ENCODE measurements at regions not wholly inside any gene's neighbourhood (a gene's known extent, or its start where the extent isn't known, plus 50 kb on each side); places are given as distances from the start of the nearest gene placed in this dataset.
A peak's percentile ranks its signal among the peaks of the same experiment; 100 is the strongest.
"Not testable (repeated sequence)": the region's sequence is repeated elsewhere in the genome, so short reads cannot be mapped to it uniquely, and the experiment has no call there.

DNA sequence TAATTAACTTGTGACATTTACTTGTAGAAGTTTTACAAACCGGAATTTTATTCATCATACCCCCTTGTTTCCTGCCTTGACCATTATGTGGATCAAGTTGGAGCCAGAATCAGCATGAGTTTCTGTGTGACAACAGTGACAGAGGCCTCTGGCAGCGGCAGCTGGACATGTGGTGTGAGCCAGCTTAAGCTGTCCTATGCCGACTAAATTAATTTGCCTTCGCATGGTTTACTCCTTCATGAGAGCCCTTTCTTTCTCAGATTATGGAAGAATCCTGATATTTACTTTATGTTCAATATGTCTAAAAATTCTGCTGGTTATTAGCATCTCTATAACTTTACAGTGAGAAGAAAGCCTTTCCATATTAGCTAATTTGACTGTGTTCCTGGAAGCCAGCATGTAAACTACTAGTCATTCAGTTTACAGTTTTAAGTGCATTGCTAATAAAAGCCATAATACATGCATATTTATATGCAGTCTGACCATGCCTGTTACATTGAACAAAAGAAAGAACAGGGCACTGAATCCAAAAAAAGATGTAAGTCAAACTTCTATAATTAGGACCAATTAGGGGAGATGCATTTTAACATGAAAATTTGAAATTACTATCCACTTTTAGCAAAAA is 495.8 kb upstream of the ACVR2A start:
- DNase-seq, result no peak

DNA sequence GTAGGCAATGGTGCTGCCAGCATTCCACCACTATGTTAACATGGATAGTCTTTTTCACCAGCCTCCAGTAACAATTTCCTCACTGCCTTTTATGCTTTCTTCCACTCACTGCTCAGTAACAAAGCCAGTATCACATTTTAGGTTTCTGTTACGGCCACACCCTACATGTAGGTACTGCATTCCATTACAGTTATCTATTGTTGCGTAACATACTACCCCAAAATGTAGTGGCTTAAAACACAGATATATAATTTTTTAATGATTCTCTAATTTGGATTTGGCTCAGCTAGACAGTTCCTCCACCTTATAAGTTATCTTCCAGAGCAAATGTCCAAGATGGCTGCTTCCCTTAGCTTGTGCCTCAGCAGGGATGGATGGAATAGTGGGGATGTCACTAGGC is 498.7 kb upstream of the ACVR2A start:
- DNase-seq, result no peak

DNA sequence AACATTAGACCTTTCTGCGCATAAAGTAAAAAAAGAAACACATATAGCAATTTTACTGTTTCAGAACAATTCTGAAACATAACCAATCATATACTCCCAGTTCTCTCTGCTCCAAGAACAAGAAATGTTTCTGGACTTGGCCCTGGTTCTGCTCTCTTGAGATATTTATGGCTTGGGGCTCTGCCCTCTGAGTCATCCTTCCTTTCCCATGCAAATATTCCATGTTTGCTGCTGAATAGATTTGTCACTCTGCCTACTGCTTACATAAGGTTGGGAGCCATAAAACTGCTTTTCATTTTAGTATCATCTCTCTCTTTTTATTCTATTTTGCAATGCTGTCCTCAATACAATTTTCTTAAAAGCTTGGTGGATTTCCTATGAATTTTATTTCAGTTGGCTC is 499.6 kb upstream of the ACVR2A start:
- DNase-seq, result no peak

DNA sequence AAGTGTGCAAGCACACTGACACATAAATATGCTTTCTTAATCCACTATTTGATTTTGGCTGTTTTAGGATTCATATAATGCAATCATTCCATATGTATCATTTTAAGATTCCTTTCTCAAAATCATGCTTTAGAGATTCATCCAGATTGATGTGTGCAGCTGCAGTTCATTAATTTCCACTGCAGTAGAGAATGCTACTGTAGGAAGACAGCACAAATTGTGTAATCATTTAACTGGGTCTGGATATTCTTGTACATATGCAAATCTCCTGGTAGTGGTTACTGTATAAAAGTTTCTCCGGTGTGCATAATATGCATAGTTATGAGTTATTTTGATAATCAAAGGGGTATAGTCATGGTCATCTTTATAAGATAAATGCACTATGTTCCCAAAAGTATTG is 502.5 kb upstream of the ACVR2A start:
- no peak for DNase-seq

DNA sequence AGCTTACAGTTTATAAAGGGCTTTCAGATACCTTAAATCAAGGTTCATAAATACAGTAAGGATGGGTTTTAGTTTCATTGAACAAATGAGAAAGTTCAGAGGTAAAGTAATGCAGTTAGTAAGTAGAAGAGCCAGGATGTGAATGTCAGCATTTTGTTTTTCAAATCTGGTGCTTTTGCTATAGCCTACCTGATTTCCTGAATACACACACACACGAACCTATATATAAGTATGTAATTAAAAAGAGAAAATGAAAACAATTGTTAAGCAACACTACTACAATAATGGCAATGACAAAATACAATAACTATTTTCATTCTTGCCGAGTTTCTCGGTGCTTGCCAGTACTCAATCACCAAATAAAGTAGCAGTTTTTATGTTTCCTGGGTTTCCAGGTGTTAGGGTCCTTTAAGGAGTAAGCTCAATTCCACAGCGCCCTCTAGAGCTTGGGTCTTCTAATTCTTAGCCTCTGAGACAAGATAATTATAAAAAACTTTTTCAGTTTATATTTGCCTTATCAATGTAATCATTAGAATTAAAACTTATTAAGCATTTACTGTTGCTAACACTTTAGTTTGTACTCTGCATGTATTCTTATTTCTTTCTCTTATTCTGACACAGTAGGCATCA is 512.9 kb upstream of the ACVR2A start:
- DNase-seq, result peak; percentile 43

DNA sequence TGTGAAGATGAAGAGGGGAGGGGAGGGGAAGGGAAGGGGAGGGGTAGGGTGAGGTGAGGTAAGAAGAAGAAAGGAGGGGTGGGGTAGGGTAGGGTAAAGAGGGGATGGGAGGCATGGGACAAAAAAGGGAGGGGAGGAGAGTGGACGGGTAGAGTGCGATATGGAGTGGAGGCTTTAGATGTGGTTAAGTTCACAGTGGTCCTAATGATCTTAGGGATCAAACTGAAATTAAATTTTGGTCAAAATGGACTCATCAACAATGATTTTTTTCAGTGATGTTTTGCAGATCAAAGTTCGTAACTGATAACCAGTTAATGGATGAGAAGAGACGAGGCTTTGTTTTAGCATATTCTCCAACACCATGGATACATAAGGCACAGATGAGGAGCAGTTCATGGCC is 513.9 kb upstream of the ACVR2A start:
- DNase-seq, result no peak

DNA sequence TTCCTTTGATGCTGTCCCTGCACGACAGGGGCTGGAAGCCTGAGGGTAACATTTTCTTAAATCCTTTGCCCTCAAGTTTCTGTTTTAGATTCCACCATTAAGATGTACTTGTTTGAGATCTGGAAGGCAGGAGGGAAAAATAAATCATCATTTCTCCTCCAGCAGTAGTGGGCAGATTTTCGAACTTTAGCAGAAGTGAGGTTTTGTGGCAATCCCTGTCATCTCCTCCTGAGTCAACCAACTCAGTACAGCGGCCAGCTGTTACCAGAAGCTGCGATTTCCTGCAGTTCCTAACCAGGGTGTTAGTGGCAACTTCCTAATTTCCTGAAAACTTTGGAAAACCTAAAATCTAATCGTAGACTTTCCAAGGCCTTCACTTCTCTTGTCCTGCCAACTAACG is 517.2 kb upstream of the ACVR2A start:
- no peak for DNase-seq

DNA sequence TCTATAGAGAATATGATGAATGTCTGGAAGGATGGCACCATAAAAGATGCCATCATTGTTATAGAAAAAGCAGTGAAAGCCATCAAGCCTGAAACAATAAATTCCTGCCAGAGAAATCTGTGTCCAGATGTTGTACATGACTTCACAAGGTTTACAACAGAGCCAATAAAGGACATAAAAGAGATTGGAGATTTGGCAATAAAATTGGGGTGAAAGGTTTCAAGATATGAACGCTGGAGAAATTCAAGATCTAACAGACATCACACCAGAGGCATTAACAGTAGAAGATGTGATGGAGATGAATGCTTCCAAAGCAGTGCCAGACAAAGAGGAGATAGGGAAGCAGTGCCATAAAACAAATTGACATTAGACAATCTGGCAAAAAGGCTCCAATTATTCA is 518.8 kb upstream of the ACVR2A start:
- no peak for DNase-seq

DNA sequence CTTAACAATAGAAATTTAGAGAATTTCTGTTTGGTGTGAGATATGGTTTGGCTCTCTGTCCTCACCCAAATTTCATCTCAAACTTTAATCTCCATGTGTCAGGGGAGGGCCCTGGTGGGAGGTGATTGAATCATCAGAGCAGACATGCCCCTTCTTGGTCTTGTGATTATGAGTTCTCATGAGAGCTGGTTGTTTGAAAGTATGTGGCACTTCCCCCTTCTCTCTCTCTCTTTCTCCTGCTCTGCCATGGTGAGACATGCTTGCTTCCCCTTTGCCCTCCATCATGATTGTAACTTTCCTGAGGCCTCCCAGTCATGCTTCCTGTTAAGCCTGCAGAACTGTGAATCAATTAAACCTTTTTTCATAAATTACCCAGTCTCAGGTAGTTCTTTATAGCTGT is 524.7 kb upstream of the ACVR2A start:
- DNase-seq, result no peak

DNA sequence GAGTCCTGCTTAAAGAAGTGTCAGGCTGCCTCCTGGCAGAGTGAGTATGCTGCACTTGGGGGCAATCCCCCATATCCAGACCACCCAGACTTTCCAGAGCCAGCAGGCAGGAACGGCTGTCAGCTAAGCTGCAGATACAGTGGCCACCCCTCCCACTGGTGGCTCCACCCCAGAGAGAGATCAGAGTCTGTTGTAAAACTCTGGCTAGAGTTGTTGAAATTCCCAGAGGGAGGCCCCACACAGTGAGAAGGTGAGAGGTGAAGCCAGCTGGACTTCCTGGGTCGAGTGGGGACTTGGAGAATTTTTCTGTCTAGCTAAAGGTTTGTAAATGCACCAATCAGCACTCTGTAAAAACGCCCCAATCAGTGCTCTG is 533.8 kb upstream of the ACVR2A start:
- no peak for DNase-seq

DNA sequence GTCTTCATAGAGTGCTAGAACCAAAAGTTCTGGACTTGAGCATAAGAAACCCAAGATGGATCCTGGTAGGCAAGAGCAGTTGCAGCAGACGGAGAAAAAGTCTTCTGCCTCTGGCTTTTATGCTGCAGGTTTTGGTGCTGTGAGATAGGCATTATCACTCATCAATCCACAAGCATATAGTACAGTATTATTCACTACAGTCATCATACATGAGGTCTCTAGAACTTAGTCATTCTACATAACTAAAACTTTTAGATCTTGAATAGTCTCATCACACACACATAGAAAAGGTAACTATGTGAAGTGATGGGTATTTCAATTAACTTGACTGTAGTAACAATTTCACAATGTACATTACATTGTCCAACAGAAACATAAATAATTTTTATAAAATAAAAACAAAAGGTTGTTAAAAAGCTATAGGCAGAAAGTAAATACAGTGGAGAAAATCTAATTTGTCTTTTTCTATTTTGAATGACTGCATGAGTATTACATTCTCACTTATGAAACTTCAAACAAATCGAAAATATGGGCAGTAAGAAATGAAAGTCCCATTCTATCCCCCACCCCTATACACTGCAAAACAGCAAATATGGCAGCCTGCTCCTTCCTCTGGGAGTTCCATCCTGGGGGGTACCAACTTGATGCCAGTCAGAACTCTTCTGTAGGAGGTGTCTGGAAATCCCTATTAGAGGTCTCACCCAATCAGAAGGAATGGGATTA is 534.3 kb upstream of the ACVR2A start:
- no peak for DNase-seq

DNA sequence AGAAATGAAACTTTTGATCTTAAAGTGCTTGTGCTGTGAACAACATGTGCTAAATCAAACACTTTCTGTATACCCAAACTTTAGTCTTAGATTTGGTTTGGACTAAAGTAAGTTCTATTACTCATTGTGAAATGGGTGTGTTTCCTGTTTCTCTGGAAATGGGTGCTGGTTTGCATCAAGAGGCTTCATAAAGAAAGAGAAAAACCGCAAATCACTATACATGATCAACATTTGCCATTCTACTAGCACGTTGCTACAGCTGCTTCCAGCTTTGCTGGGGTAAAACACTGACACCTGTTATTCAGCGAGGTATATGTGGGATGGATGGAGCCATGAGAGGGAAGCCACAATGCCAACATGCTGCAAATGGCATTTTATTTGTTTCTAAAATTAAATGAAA is 547.0 kb upstream of the ACVR2A start:
- DNase-seq, result no peak

DNA sequence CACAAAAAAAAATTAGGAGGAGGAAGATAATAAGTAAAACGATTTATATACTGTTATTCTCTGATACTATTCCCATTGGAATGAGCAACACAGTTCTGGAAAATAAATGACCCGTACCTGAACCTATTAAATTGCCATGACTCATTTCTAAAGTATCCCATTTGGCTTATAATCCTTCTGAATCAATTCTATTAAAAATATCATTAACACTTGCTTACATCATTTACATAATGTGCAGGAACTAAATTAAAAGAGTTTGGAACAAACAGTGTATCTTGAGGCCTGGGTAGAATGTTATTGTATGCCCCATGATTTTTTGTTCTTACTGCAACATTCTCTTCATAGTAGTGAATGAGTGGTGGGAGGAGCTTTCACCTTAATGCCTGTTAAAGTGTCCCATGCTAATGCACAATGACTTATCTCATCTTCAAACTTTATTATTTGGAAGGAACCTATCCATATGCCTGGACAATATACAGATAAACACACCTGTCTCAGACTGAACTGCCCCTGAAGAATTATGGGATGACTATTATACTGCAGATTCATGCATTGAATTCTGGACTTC is 549.9 kb upstream of the ACVR2A start:
- no peak for DNase-seq

DNA sequence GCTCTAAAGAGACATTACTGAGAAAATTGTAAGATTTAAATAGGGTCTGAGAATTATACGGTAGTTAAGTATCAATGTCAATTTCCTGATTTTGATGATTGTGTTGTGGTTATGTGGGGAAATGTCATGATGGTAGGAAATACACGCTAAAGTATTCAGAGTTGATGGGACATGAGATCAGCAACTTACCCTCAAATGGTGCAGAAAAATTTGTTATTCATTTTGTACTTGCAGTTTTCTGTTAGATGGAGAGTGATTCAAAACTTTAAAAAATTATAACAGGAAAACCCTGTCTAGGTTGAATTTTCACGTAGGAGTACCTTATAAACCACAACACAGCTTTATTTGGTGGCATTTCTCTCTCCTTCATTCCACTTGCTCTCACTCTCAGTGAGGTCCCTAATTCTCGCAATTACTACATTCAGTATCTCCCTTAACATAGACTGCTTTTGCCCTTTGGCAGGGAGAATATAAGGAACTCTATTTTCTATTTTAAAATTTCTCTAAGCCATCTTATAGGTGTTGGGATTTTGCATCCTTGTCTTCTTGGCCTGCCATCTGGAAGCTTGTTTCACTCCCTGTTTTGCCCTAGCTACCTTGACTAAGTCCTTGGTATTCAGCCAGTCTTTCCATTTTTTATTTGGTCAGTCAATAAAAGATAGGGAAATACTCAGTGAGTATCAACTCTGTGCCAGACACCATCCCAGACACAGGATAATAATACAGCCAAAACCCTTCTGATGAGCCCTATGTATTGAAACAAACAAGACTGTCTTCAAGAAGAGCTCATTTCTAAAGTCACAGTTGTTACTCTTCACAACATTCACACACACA is 550.6 kb upstream of the ACVR2A start:
- no peak for DNase-seq

DNA sequence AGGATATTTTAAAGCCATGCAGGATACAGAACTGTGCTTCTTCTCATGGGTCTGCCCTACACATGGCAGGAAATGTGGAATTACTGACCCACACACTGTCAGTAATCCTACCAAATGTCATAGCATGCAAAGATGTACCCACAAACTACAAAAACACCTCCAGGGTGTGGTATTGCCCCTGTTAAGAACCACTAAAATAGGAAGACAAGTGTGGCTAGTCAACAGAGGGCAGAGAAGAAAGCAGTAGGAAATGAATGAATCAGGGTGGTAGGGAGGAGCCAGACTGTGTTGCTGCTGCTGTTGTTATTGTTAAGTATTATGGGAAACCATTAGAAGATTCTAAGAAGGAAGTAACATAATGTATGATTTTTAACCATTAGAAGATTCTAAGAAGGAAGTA is 556.7 kb upstream of the ACVR2A start:
- no peak for DNase-seq

DNA sequence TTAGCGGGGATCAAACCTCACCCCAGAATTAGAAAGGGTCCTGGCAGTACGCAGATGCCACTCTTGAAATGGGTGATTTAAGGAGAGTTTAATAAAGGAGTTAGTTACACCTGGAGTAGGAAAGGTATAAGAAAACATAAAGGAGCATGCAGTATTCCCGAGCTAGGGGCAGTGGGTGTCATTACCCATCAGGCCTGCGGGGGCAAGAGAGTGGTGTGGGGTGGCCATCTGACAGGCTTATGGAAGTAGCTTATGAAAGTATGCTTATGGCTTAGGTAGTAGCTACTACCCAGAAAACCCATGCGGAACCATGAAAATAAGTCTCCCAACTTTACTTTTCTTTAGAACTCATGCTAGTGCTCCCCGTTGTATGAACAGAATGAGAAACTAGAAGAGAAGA is 568.9 kb upstream of the ACVR2A start:
- no peak for DNase-seq

DNA sequence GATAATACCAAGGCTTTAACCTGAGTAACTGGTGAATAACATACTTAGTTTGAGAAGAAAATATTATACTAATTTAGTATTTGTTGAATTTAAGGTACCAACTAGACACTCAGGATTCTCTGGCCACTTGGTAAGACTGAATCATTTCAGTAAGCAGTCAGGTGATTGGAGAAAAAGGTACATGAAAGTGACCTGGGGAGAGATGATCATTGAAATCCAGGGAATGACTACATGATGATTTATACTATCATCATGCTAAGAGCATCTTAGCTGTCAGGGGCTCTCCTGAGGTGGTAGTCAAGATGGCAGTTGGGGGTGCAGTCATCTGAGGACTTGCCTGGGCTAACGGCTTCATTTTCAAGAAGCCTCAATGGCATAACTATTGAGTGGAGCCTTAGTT is 571.2 kb upstream of the ACVR2A start:
- no peak for DNase-seq

DNA sequence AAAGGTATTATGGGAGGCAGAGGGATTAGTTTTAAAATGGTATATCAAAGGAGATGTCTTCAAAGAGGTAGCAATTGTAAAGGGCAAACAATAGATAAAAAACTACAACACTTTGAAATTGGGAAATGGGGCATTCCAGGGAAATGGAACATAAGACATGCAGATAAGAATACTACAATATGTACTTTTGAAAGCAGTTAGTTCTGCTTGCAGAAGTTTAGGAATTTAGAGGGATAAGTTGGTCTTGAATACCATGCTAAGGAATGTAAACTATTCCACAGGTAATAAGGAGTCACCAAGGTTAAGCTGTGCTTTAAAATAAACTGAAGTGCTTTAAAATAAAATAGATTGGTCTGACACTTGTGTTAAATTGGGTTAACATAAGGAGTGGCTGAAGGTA is 571.7 kb upstream of the ACVR2A start:
- no peak for DNase-seq

DNA sequence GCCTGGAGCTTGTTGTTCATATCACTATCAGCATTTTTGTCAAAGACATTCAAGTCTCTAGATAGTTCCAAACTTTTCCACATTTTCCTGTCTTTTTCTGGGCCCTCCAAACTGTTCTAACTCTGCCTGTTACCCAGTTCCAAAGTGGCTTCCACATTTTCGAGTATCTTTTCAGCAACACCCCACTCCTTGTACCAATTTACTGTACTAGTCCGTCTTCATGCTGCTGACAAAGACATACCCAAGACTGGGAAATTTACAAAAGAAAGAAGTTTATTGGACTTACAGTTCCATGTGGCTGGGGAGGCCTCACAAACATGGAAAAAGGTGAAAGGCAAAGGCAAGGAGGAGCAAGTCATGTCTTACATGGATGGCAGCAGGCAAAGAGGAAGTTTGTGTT is 575.2 kb upstream of the ACVR2A start:
- DNase-seq, result not testable (repeated sequence)

DNA sequence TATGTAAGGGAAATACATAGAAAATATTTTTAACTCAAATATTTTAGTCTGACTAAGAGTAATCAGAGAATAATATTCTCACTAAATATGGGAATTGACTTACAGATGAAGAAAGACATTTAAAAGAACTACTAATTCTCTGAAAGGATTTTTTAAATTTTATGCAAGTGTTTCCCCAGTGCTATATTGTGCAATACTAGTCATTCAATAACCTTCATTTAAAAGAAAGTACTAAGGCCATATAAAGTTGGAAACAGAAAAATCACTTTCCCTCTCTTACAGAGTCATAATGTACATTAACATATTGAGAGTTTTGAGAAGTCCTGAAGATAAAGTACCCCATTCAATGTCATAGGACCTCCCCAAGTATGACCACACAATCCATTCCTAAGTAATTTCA is 584.6 kb upstream of the ACVR2A start:
- DNase-seq, result no peak

DNA sequence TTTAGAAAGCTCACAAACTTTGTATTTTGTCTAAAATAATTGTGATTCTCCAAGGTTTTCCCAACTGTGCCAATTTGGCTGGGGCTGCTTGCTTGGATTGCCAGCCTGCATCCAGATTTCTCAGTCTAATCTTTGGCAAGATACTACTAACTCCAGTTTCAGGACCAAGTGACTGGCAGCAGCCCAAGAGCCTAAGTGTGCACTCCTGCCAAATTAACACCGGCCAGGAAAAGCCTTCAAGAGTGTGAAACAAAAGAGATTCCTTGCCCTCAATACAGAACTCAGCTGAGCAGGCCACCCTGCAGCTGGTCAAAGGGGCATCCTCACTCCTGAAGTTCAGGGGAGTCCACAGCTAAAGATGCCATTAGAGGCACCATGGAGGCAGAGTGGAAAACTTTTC is 589.0 kb upstream of the ACVR2A start:
- no peak for DNase-seq

DNA sequence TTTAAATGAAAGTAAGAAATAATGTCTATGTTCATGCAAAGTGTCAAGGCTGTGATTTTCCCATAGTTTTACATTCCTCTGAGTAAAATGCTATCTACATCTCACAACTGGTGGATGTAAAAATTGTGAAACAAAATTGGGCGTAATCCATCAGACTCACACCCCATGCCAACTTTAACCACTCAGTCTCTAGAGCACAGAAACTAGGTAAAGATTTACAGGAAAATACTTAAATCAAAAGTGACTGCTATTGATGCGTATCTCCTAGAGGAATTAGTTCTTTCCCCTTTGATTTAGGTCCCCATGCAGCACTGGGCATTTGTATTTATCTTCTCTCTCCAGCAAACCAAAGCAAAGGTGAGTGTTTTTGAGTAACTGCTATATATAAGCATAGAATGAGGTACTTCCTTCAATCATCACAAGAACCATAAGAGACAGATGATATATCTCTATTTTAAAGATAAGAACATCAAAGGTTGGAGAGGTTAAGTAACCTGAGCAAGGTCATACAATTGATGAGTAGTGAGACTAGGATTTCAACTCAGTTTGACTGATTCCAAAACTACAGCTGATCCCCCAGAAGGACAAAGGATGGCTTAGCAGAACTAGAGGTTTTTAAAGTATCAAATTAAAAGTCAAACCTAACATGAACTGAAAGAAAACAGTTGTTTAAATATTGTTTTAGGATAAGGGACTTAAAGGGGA is 594.0 kb upstream of the ACVR2A start:
- DNase-seq, result no peak

DNA sequence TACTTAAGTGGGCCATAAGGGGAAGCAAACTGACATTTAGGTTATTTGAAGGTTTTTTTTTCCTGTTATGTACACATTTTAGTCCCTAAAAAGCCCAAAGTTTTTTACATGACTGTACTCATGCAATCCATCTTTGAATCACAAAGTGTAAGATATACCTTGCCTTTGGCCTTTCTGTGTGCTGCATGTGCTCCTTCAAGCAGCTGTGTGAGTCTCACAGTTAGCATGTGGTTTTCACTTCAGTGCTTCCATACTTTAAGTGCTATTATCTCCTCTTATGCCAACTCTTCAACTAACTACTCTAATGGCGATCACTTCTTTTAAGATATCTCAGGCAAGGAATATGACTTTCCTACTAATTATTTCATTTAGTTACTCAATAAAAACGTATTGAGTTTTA is 597.1 kb upstream of the ACVR2A start:
- DNase-seq, result no peak

Data from NCI-H2029 (cell line).